GM21825 (cell line): ENCODE measurements at regions not wholly inside any gene's neighbourhood (a gene's known extent, or its start where the extent isn't known, plus 50 kb on each side); places are given as distances from the start of the nearest gene placed in this dataset.
"Not testable (repeated sequence)": the region's sequence is repeated elsewhere in the genome, so short reads cannot be mapped to it uniquely, and the experiment has no call there.

Experiments
- ATAC-seq: cut with Tn5 transposase; IDR thresholded peaks from one replicate; pipeline ENCODE4 v1.9.1; 2021; ENCODE audit warnings: mild to moderate bottlenecking, moderate library complexity; ENCODE audit not compliant: unreplicated experiment

DNA sequence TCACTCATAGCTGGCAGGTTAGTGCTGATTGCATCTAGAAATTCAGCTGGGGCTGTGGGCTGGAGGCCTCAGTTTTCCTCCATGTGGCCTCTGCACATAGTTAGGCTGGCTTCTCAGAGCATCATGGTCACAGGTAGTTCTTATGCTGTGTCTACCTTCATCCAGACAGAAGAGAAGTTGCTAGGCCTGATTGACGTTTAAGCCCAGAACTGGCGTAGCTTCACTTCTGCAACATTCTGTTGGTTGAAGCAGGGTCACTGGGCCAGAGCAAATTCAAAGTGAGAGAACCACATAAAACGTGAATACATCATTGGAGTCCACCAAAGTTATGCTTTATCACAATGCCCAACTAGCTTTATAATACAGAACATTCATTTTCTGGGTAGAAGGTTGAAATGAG is 116.0 kb downstream of the SPP2 start:
- ATAC-seq, result no peak

DNA sequence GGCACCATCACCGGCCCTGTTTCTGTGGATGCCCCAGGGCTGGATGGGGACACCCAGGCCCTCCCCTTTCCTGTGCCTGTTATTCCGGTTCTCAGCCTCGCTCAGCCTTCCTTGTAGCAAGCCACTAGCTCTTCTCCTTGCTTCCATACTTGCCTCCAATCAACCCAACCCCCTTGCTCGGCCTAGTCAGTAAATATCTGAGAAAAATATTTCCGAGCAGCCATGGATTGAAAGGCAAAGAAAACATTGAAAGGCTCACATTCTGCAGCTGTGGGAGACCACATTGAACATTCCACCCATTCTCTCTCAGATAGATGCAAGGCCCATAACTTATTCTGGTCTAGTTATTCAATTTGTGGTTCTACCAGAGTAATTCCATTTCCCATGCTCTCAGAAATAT is 114.9 kb downstream of the SPP2 start:
- no peak for ATAC-seq

- ATAC-seq, result peak; percentile 73
These were observed 114.3 kb downstream of the SPP2 start for GRCh38 chr2:234164493-234165413.

DNA sequence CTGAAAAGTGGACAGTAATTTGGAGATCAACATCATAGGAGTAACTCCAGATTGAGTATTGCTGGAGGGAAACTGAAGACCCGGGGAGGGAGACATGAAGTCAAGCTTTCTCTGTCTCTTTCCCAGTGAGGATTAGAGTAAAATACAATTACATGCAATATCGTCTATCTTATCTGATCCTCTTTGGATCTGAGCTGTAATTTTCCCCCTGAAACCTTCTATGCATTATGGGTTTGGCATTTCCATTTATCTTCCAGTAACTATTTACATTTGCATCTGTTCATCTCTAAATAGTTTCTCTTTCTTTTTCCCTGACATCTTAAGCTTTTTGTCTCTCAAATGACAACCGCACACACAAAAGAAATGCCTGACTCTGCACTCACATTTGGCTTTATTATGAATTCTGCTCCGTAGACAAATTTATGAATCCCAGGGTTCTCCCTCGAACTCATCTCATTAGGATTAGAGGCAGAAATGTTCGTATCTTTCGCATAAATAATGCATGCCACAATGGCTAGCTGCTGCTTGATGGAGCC is 113.1 kb downstream of the SPP2 start:
- no peak for ATAC-seq

GRCh38 chr2:234162861-234163260 is 112.4 kb downstream of the SPP2 start:
- ATAC-seq, result no peak

GRCh38 chr2:234161932-234162331 is 111.4 kb downstream of the SPP2 start:
- ATAC-seq, result no peak

- ATAC-seq, result no peak
These were observed 108.3 kb downstream of the SPP2 start for GRCh38 chr2:234158812-234159211.

DNA sequence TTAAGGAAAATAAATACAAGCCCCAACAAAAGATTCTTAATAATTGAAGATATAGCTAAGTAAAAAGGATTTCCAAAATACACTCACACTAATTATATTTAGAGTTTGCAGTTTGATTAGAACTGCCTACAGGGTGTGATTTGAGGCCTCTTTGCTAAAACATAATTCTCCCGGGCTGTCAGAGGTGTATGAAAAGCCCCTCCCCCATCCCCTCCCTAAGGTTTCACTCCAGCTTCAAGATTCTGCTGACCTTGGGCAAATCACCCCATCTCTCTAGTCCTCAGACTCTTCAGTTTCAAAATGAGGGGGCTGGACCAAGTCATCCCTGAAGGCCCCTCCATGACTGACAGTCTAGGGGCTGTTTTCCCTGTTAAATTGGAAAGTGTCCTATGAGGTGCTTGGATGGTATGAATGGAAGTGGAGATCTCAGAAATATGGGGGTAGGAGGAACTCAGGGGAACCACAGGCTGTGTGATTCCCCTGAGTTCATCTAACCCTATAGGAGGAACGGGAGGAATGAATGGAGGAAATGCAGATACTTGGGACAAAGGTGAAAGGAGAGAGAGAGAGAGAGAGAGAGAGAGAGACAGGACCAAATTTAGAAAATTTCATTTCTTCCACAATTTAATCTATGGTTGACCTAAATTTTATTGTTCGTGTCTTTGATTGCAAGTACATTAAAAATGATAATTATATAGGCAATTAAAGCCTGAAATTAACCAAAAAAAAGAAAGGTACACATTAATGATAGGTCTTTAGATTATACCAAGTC is 107.5 kb downstream of the SPP2 start:
- ATAC-seq, result no peak

DNA sequence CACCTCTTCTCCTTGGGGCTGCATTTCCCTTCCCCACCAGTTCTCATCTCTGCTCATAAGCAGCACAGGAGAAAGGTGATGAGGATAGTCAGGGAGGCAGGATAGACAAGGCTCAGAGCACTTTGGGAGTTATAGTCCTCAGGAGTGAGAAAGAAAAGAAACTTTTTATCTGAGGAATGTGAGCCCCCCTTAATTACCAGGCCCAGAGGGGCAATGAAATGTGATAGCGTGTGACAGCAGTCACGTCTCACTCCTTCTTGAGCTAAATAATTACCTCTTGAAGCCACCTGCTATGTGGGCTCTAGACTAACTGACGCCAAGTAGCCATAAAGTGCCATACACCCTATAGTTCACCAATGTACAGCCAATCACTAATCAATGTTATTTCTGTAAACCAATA is 105.8 kb downstream of the SPP2 start:
- ATAC-seq, result no peak

DNA sequence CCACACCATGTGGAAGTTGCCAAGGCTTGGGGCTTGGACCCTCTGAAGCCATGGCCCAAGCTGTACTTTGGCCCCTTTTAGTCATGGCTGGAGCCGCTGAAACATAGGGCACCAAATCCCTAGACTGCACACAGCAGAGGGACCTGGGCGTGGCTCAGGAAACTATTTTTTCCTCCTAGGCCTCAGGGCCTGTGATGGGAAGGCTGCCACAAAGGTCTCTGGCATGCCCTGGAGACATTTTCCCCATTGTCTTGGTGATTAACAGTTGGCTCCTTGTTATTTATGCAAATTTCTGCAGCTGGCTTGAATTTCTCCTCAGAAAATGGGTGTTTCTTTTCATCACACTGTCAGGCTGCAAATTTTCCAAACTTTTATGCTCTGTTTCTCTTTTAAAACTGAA is 102.3 kb downstream of the SPP2 start:
- not testable (repeated sequence) for ATAC-seq

GRCh38 chr2:234147335-234147861 is 96.9 kb downstream of the SPP2 start:
- ATAC-seq, result no peak

DNA sequence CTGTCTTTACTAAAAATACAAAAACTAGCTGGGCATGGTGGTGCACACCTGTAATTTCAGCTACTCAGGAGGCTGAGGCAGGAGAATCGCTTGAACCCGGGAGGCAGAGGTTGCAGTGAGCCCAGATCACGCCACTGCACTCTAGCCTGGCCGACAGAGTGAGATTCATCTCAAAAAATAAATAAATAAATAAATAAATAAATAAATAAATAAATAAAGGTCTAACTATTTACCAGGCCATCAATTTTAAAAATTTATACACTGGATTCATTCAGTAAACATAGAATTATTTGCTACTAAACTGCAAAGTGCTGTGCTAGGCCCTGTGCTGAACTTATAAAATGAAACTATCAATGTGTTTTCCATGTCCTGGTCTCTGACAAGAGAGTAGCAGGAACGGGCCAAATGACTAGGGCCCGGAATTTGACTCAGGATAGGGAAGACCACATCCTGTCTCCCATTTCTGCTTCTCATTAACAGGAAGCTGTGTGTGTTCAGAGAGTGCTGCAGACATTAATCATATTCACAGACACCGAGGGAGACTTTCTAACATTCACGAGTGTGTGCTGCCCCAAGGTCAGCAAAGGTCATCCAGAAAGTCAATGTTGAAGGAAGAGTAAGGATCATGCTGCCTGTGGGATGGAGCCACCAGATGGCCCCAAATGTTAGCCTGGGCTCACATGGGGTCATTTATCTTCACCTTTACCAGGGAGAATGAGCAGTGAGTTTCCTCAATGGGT is 95.8 kb downstream of the SPP2 start:
- ATAC-seq, result no peak

DNA sequence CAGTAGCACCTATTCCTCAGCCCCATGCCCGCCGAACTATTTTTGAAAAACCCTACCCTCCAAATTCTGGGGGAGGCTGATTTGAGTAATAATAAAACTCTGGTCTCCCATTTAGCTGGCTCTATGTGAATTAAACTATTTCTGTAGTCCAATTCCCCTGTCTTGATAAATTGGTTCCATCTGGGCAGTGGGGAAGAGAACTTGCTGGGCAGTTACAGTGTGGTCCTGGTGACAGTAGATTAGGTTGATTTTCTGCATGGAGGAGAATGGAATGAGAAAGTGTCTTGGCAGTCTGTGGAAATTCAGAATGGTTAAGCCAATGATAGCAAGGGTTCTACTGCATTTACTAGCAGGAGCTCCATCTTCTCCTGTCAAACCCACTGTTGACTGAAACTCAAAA is 95.0 kb downstream of the SPP2 start:
- no peak for ATAC-seq

- no peak for ATAC-seq
These were observed 94.6 kb downstream of the SPP2 start for GRCh38 chr2:234145057-234145456.

GRCh38 chr2:234143896-234144295 is 93.4 kb downstream of the SPP2 start:
- ATAC-seq, result no peak

GRCh38 chr2:234142530-234142929 is 92.0 kb downstream of the SPP2 start:
- no peak for ATAC-seq

GRCh38 chr2:234139755-234140154 is 89.3 kb downstream of the SPP2 start:
- ATAC-seq, result no peak

DNA sequence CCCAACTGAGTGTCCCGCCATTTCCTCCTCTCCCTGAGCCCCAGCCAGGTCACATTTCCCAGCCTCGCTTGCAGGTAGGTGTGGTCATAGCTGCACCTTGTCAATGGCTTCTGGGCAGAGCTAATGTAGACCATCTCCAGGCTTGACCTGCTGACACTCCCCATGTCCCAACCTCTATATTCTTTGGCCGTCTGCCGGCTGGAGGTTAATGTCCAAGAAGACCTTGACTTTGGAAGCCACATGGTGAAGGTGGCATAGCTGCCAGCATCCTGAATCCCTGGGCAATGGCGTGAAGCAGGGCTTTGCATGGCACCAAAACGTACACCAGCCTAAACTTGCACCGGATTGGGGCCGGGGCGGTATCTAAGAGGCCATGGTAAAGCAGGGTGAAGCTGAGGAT is 88.3 kb downstream of the SPP2 start:
- ATAC-seq, result no peak

GRCh38 chr2:234137400-234138014 is 87.0 kb downstream of the SPP2 start:
- no peak for ATAC-seq

DNA sequence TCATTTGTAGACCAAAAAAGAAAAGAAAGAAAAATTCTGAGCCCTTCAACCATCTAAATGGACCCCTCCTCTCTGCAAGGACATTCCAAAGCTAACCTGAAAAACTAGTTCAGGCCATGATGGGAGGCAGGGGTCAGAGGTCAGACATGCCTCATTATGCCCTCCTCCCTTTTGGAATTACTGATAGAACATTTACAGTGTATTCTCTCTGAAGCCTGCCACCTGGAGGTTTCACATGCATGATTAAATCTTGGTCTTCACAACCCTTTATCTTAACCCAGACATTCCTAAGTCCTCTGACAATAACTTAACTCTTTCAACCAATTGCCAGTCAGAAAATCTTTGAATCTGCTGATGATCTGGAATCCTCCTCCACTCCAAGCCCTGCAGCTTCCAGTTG is 86.0 kb downstream of the SPP2 start:
- ATAC-seq, result no peak
